Activated CD4-positive, alpha-beta T cell treated with anti-CD3 and anti-CD28 coated beads for 4 hours (primary cell): ENCODE measurements at regions not wholly inside any gene's neighbourhood (a gene's known extent, or its start where the extent isn't known, plus 50 kb on each side); places are given as distances from the start of the nearest gene placed in this dataset.

Source experiments
- DNase-seq, 2 donors: peaks; one replicate each; pipeline ENCODE4 v3.0.0-alpha.2; 2020

GRCh38 chr15:47437491-47437890, 279.8 kb upstream of the SEMA6D start:
- no peak for DNase-seq

GRCh38 chr15:47439146-47440111, 277.9 kb upstream of the SEMA6D start:
- DNase-seq, result no peak

- DNase-seq, result no peak
These were observed 274.9 kb upstream of the SEMA6D start for GRCh38 chr15:47442371-47442770.

- no peak for DNase-seq
These were observed 273.5 kb upstream of the SEMA6D start for GRCh38 chr15:47443839-47444238.

- no peak for DNase-seq
These were observed 271.4 kb upstream of the SEMA6D start for GRCh38 chr15:47445723-47446392.

- no peak for DNase-seq
These were observed 256.3 kb upstream of the SEMA6D start for GRCh38 chr15:47460795-47461573.

GRCh38 chr15:47461652-47462141, 255.6 kb upstream of the SEMA6D start:
- DNase-seq, result no peak

- no peak for DNase-seq
These were observed 250.9 kb upstream of the SEMA6D start for GRCh38 chr15:47466357-47466756.

- no peak for DNase-seq
These were observed 246.3 kb upstream of the SEMA6D start for GRCh38 chr15:47470983-47471382.

GRCh38 chr15:47473106-47473725, 244.1 kb upstream of the SEMA6D start:
- no peak for DNase-seq

GRCh38 chr15:47473832-47474231, 243.5 kb upstream of the SEMA6D start:
- no peak for DNase-seq

GRCh38 chr15:47475336-47475735, 242.0 kb upstream of the SEMA6D start:
- DNase-seq, result no peak

- DNase-seq, result no peak
These were observed 240.0 kb upstream of the SEMA6D start for GRCh38 chr15:47477341-47477740.

- no peak for DNase-seq
These were observed 233.2 kb upstream of the SEMA6D start for GRCh38 chr15:47484059-47484458.

- DNase-seq, result no peak
These were observed 232.3 kb upstream of the SEMA6D start for GRCh38 chr15:47484997-47485396.

GRCh38 chr15:47485419-47485818, 231.9 kb upstream of the SEMA6D start:
- DNase-seq, result no peak

- DNase-seq, result no peak
These were observed 231.3 kb upstream of the SEMA6D start for GRCh38 chr15:47486040-47486439.

GRCh38 chr15:47492195-47492594, 225.1 kb upstream of the SEMA6D start:
- DNase-seq, result no peak

GRCh38 chr15:47493357-47494247, 223.7 kb upstream of the SEMA6D start:
- no peak for DNase-seq

GRCh38 chr15:47496343-47497185, 220.7 kb upstream of the SEMA6D start:
- no peak for DNase-seq

- DNase-seq, result no peak
These were observed 216.5 kb upstream of the SEMA6D start for GRCh38 chr15:47500842-47501241.
